ENCODE measurements at regions not wholly inside any gene's neighbourhood (a gene's known extent, or its start where the extent isn't known, plus 50 kb on each side); places are given as distances from the start of the nearest gene placed in this dataset.

DNA sequence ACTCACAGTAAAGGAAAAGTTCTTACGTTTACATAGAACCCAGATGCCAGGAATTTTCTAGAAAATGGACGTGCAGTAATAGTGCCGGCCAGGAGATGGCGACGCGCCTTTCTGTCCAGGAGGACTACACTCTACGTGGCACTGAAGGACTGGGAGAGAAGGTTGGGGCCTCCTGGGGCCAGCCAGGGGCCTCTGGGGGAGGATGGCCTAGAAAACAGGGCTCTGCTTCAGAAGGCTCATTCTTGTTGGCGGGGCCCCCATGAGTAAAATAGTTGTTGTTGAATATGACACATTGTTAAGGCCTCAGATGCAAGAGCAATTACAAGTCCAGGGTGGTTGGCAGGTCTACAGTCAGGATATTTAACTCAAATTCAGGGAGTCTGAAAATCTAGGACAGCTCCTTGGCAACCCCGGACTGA, 120.1 kb upstream of the MAX start:
- TF ChIP-seq, protein P1, sequence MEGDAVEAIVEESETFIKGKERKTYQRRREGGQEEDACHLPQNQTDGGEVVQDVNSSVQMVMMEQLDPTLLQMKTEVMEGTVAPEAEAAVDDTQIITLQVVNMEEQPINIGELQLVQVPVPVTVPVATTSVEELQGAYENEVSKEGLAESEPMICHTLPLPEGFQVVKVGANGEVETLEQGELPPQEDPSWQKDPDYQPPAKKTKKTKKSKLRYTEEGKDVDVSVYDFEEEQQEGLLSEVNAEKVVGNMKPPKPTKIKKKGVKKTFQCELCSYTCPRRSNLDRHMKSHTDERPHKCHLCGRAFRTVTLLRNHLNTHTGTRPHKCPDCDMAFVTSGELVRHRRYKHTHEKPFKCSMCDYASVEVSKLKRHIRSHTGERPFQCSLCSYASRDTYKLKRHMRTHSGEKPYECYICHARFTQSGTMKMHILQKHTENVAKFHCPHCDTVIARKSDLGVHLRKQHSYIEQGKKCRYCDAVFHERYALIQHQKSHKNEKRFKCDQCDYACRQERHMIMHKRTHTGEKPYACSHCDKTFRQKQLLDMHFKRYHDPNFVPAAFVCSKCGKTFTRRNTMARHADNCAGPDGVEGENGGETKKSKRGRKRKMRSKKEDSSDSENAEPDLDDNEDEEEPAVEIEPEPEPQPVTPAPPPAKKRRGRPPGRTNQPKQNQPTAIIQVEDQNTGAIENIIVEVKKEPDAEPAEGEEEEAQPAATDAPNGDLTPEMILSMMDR (IDR thresholded peaks at IDR 0.05), result peak; percentile 90
- TF ChIP-seq JUND (IDR thresholded peaks at IDR 0.05) (no peak), EZH2phosphoT487 (IDR thresholded peaks at IDR 0.05; ENCODE audit: borderline replicate concordance, low read depth) (no peak), RXRA (IDR thresholded peaks at IDR 0.05; ENCODE audit: borderline replicate concordance, low read depth) (no peak), FOXM1 (IDR thresholded peaks at IDR 0.05; ENCODE audit: low read depth) (no peak), GATA2 (CRISPR knock-in tag; IDR thresholded peaks at IDR 0.05) (no peak), EP300 (IDR thresholded peaks at IDR 0.05; ENCODE audit: borderline replicate concordance in 1 of 2, low read depth in 1 of 2, low read length in 1 of 2) (no peak), RAD21 (IDR thresholded peaks at IDR 0.05; ENCODE audit: low read length) (peak; percentile 67), POLR2AphosphoS5 (IDR thresholded peaks at IDR 0.05; ENCODE audit: low read depth, low read length) (no peak), SMC3 (IDR thresholded peaks at IDR 0.05; ENCODE audit: low read depth, low read length) (peak; percentile 80), TAF1 (IDR thresholded peaks at IDR 0.05; ENCODE audit: borderline replicate concordance, low read depth, low read length) (no peak), YY1 (IDR thresholded peaks at IDR 0.05; ENCODE audit: low read depth) (no peak; the same call in 1 of the 2 replicates)
- TF ChIP-seq, protein P2, sequence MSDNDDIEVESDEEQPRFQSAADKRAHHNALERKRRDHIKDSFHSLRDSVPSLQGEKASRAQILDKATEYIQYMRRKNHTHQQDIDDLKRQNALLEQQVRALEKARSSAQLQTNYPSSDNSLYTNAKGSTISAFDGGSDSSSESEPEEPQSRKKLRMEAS (IDR thresholded peaks at IDR 0.05; ENCODE audit: low read depth), result no peak

All from SK-N-SH (cell line).